C4-2B (cell line): ENCODE measurements at regions not wholly inside any gene's neighbourhood (a gene's known extent, or its start where the extent isn't known, plus 50 kb on each side); places are given as distances from the start of the nearest gene placed in this dataset.

Experiments used
- H3K27ac ChIP-seq: fragments of 450-650 bp; 2 replicates; pipeline ENCODE4 v1.5.1; 2017
- ZFX ChIP-seq: fragments of 450-650 bp; IDR thresholded peaks from 2 replicates; pipeline ENCODE4 v1.6.1; 2017
- TF ChIP-seq, protein P1 (sequence below): fragments of 450-650 bp; conservative IDR thresholded peaks from 2 replicates; pipeline ENCODE4 v1.5.1; 2017; ENCODE audit warnings: mild to moderate bottlenecking

GRCh38 chr6:170483413-170483812 lies 69.7 kb downstream of the PSMB1 start:
- TF ChIP-seq, protein P1, sequence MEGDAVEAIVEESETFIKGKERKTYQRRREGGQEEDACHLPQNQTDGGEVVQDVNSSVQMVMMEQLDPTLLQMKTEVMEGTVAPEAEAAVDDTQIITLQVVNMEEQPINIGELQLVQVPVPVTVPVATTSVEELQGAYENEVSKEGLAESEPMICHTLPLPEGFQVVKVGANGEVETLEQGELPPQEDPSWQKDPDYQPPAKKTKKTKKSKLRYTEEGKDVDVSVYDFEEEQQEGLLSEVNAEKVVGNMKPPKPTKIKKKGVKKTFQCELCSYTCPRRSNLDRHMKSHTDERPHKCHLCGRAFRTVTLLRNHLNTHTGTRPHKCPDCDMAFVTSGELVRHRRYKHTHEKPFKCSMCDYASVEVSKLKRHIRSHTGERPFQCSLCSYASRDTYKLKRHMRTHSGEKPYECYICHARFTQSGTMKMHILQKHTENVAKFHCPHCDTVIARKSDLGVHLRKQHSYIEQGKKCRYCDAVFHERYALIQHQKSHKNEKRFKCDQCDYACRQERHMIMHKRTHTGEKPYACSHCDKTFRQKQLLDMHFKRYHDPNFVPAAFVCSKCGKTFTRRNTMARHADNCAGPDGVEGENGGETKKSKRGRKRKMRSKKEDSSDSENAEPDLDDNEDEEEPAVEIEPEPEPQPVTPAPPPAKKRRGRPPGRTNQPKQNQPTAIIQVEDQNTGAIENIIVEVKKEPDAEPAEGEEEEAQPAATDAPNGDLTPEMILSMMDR: no peak
- TF ChIP-seq ZFX: no peak

GRCh38 chr6:170480050-170480692 lies 72.9 kb downstream of the PSMB1 start:
- TF ChIP-seq ZFX: no peak
- TF ChIP-seq, protein P1: peak; percentile 12; the same call in 1 of the 2 replicates
- no peak overlapping the region for H3K27ac ChIP-seq

More at GRCh38 chr6:170483413-170483812, 69.7 kb downstream of the PSMB1 start:
- H3K27ac ChIP-seq: no peak overlapping the region

DNA sequence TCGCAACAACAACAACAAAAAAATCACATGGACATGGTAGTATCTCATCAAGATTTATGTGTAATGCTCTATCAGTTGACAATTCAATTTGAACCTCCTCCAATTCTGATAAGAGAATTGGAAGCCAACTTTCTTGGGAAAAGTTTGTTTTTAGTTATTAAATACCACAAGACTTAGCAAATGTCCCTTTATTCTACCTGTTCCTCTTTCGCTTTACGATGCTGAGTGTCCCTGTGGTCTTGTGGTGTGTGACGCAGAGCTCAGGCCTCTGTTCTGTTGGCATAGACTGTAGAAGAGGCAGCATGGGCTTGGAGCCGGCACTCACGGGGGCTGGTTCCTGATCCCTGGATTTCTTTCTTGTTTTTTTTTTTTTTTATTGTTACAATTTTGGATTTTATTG lies 76.7 kb downstream of the PSMB1 start:
- H3K27ac ChIP-seq: no peak overlapping the region
- TF ChIP-seq, protein P1: no peak
- no peak for TF ChIP-seq ZFX

DNA sequence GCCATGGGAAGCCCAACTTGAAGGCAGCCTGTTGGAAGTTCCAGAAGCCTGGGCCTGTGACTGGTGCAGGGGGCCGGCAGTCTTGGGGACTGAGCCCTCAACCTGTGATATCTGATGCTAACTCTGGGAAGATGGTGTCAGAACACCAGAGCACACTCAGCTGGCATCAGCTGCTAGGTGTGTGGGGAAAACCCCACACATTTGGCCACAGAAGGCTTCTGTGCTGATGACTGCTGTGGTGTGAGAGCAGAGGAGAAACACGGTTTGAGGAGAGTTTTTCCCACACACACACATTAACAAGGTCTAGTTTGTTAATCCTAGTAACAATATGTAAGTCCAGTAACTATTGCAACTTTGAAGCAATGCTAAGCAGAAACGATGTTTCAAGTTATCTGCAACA lies 78.0 kb downstream of the PSMB1 start:
- TF ChIP-seq, protein P1: no peak
- no peak for TF ChIP-seq ZFX
- H3K27ac ChIP-seq: no peak overlapping the region

- no peak overlapping the region for H3K27ac ChIP-seq
- no peak for TF ChIP-seq ZFX
- TF ChIP-seq, protein P1: no peak
These were observed 79.3 kb downstream of the PSMB1 start for GRCh38 chr6:170473801-170474200.

DNA sequence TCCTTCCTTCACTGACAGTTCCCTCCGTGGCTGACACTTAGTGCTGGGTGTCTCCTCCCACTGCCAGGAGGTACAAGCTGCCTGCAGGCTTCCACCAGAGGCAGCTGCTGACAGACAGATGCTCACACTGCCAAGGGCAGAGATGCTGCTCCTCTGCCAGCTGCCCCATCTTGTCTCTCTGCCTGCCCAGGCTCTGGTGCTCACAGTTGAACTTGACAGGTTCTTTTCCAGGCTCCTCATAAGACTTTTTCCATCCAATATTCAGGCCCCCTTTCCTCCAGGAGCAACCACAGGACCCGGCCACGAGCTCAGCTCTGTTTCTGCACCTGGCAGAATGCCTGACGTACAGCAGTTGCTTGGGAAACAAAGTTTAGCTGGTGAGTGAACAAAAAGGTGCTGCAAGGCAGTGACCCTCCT lies 79.8 kb downstream of the PSMB1 start:
- TF ChIP-seq ZFX: no peak
- TF ChIP-seq, protein P1: no peak
- H3K27ac ChIP-seq: no peak overlapping the region

GRCh38 chr6:170471491-170471890 lies 81.6 kb downstream of the PSMB1 start:
- TF ChIP-seq ZFX: no peak
- TF ChIP-seq, protein P1: no peak
- no peak overlapping the region for H3K27ac ChIP-seq
